Body of pancreas (tissue), 4 donors: ENCODE measurements at regions not wholly inside any gene's neighbourhood (a gene's known extent, or its start where the extent isn't known, plus 50 kb on each side); places are given as distances from the start of the nearest gene placed in this dataset.

Source experiments
- POLR2A ChIP-seq, 3 donors: fragments of 450-650 bp; IDR thresholded peaks; one replicate each; pipeline ENCODE4 v1.6.1; 2016; ENCODE audit warnings: antibody characterized with exemption in 3 of 3, mild to moderate bottlenecking in 2 of 3
- TF ChIP-seq, protein P1 (sequence below), 7 experiments: fragments of 450-650 bp in 4 of 7; fragments of 200-600 bp in 3 of 7; sonication (generic) in 3 of 7; IDR thresholded peaks; one replicate each; pipeline ENCODE4 v1.5.1; 2016 to 2019; ENCODE audit warnings: antibody characterized with exemption in 7 of 7

DNA sequence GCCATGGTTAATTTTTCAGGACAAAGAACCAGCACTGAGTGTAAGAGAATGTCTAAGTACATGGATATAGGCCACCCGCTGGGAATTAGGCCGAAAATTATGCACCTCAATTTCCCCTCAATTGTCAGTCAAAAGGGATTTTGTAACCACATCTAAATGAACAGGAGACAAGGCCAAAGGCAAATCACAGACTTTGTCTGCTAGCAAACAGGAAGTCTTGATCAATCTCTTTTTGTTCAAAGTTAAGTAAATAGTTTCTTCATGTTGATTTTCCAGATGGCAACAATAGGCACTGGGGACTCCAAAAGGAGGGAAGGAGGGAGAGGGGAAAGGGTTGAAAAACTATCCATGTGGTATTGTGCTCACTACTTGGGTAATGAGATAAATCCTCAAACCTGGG is 276.0 kb downstream of the COG6 start:
- TF ChIP-seq, protein P1, sequence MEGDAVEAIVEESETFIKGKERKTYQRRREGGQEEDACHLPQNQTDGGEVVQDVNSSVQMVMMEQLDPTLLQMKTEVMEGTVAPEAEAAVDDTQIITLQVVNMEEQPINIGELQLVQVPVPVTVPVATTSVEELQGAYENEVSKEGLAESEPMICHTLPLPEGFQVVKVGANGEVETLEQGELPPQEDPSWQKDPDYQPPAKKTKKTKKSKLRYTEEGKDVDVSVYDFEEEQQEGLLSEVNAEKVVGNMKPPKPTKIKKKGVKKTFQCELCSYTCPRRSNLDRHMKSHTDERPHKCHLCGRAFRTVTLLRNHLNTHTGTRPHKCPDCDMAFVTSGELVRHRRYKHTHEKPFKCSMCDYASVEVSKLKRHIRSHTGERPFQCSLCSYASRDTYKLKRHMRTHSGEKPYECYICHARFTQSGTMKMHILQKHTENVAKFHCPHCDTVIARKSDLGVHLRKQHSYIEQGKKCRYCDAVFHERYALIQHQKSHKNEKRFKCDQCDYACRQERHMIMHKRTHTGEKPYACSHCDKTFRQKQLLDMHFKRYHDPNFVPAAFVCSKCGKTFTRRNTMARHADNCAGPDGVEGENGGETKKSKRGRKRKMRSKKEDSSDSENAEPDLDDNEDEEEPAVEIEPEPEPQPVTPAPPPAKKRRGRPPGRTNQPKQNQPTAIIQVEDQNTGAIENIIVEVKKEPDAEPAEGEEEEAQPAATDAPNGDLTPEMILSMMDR (IDR thresholded peaks at IDR 0.05), result no peak
- no peak for TF ChIP-seq POLR2A (IDR thresholded peaks at IDR 0.05)
